SJCRH30 (cell line): ENCODE measurements at regions not wholly inside any gene's neighbourhood (a gene's known extent, or its start where the extent isn't known, plus 50 kb on each side); places are given as distances from the start of the nearest gene placed in this dataset.

Source experiments
- DNase-seq, 2 experiments: peaks; one replicate each; pipeline ENCODE4 v3.0.0-alpha.2; 2015 to 2020
- H3K27ac ChIP-seq: fragments of 250-450 bp; sonication (Bioruptor Pico); 2 replicates; pipeline ENCODE4 v1.5.1; 2020; ENCODE audit warnings: mild to moderate bottlenecking, moderate library complexity
- H3K27me3 ChIP-seq: fragments of 250-450 bp; sonication (Bioruptor Pico); 2 replicates; pipeline ENCODE4 v1.5.1; 2020; ENCODE audit warnings: mild to moderate bottlenecking, moderate library complexity
- H3K36me3 ChIP-seq: fragments of 250-450 bp; sonication (Bioruptor Pico); 2 replicates; pipeline ENCODE4 v1.5.1; 2020; ENCODE audit warnings: mild to moderate bottlenecking, moderate library complexity
- H3K4me1 ChIP-seq: fragments of 250-450 bp; sonication (Bioruptor Pico); 2 replicates; pipeline ENCODE4 v1.5.1; 2020; ENCODE audit warnings: mild to moderate bottlenecking, moderate library complexity
- H3K4me3 ChIP-seq: fragments of 250-450 bp; sonication (Bioruptor Pico); 2 replicates; pipeline ENCODE4 v1.5.1; 2020; ENCODE audit warnings: mild to moderate bottlenecking, moderate library complexity
- H3K9me3 ChIP-seq: fragments of 250-450 bp; sonication (Bioruptor Pico); replicated peaks from 2 replicates; pipeline ENCODE4 v1.5.1; 2020; ENCODE audit warnings: mild to moderate bottlenecking, moderate library complexity

DNA sequence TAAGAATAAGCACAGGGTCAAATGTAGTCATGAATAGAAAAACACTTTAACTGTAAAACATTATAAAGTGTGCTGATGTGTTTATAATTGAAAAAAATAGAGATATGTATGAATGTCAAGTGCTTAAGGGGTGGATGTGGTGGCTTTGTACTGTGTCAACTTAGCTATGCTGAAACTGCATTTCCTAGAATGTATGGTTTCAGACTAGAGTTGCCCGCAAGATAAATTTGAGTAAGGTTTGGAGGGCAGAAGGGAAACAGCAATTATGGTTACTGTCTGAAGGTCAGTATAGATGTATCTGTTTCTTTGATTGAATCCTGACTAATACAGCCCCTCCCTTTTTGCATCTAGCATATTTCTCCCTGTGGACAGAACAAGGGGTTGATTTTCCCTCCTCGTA, 288.1 kb upstream of the MOCS1 start:
- H3K4me1 ChIP-seq: no peaks in the 10 kb centered on the region
- no peaks in the 10 kb centered on the region for H3K27me3 ChIP-seq
- H3K27ac ChIP-seq: no peak overlapping the region
- no peak overlapping the region for H3K4me3 ChIP-seq
- DNase-seq: no peak
- no peaks in the 10 kb centered on the region for H3K9me3 ChIP-seq
- no peaks in the 10 kb centered on the region for H3K36me3 ChIP-seq

DNA sequence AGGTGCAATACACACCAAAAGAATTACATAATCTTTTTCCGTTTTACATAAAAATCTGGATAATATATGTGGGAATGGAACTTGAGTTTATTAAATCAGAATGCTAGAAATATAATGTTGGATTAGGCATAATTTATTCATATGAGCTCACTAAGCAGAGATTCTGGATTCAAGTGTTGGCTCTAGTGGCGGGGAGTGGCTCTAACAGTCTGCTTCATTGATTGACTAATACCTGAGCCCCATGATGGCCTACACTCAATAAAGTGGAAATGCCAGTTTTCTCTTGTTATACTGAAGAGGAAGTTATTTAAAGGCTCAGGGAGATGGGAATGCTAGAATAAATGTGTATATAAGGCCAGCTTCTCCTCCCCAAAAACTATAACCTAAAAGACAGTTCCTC, 285.5 kb upstream of the MOCS1 start:
- Histone ChIP-seq H3K27me3 (no peaks in the 10 kb centered on the region), H3K4me1 (no peaks in the 10 kb centered on the region), H3K27ac (no peak overlapping the region), H3K36me3 (no peaks in the 10 kb centered on the region), H3K9me3 (no peaks in the 10 kb centered on the region), H3K4me3 (no peak overlapping the region)
- DNase-seq: no peak

DNA sequence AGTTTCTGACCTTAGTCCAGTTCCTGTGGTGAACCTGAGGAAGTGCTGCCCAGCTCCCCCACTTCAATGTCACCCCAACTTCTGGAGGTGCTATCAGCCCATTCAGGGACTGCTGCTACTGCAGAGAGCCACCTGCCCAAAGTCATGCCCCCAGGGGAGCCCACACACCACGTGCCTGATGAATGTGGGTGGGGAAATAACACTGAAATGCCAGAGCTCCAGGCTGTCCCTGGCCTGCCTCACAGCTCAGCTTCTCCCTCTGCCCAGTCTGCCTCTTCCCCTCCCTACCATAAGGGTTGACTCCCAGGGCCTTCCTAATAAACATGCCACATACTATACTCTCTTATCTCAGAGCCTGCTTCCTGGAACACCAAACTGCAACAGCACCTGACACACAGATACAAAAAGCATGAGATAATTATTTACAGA, 276.4 kb upstream of the MOCS1 start:
- no peaks in the 10 kb centered on the region for H3K27me3 ChIP-seq
- no peaks in the 10 kb centered on the region for H3K36me3 ChIP-seq
- no peaks in the 10 kb centered on the region for H3K9me3 ChIP-seq
- no peak overlapping the region for H3K4me3 ChIP-seq
- no peak overlapping the region for H3K27ac ChIP-seq
- H3K4me1 ChIP-seq: no peaks in the 10 kb centered on the region
- DNase-seq: peak in 1 of 2 experiments; percentile 7

DNA sequence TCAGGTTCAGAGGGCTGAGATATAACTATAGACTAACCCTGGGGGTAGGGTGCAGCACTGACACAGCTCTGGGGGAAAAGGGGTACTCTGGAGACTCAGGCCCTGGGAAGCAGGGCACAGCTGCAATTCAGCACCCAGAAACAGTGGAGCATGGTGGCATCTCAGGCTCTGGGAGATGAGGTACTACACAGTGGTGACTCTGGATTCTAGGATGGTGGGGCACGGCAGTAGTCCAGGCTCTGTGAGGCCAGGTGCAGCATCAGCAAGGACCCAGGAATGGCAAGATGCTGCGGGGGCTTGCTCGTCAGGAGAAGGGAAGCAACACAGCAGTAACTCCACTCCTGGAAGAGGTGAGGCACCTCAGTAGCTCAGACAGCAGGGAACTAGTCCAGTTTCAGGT, 271.5 kb upstream of the MOCS1 start:
- no peak for DNase-seq
- no peaks in the 10 kb centered on the region for H3K27me3 ChIP-seq
- no peaks in the 10 kb centered on the region for H3K4me1 ChIP-seq
- H3K36me3 ChIP-seq: no peaks in the 10 kb centered on the region
- H3K9me3 ChIP-seq: no peaks in the 10 kb centered on the region; the same call in 1 of the 2 replicates
- H3K4me3 ChIP-seq: no peak overlapping the region
- no peak overlapping the region for H3K27ac ChIP-seq

DNA sequence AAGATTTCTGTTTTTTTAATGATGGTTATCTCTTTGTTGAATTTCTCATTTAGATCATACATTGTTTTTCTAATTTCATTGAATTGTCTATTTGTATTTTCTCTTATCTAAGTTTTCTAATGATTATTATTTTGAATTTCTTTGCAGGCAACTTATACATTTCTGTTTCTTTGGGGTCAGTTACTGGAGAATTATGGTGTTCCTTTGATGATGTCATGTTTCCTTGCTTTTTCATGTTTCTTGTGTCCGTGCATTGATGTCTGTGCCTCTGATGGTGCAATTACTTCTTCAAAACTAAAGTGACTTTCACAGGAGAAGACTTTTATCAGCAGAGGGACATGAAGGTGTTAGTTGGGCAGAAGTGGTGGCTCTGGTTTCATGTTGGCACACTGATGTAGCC, 270.7 kb upstream of the MOCS1 start:
- H3K4me3 ChIP-seq: no peak overlapping the region

DNA sequence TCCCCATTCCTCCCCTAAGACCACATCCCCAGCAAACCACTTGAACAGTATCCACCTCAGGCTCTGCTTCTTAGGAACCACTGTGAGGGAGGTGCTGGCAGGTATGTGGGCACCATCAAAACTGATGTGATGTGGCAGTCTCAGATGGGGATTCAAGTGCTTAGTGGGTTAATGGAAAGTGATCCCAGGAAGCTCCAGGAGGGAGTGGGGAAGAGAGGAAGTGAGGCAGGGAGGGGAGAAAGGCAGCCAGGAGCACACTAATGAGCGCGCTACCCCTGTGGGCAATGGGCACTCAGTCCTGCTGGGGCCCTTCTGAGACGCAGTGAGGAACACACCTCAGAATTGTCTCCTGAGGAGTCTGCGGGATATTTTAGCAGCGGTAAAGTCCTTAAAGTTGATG, 263.1 kb upstream of the MOCS1 start:
- H3K36me3 ChIP-seq: no peaks in the 10 kb centered on the region
- H3K27me3 ChIP-seq: no peaks in the 10 kb centered on the region
- H3K4me1 ChIP-seq: no peaks in the 10 kb centered on the region
- H3K4me3 ChIP-seq: no peak overlapping the region
- H3K27ac ChIP-seq: no peak overlapping the region
- no peak for DNase-seq
- H3K9me3 ChIP-seq: no peaks in the 10 kb centered on the region

More for the DNA sequence above, 270.7 kb upstream of the MOCS1 start:
- DNase-seq: no peak
- Histone ChIP-seq H3K27me3 (no peaks in the 10 kb centered on the region), H3K36me3 (no peaks in the 10 kb centered on the region), H3K9me3 (no peaks in the 10 kb centered on the region; the same call in 1 of the 2 replicates), H3K4me1 (no peaks in the 10 kb centered on the region), H3K27ac (no peak overlapping the region)

DNA sequence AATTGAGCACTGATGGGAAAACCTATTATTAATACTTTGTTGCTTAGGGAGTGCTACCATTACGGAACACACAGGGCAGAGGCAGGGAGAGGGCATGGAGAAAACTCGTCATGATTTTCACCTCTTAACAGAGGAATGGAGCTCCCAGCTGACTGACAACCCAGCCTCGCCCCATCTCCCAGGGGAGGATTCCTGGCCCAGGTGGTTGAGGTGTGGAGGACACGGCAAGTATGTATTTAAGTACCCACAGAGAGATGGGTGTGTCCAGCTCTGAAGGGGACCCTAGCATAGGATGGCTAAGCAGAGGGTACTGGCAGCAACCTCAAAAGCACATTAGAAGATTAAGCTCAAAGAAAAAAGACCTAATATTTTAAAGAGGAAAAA, 261.9 kb upstream of the MOCS1 start:
- Histone ChIP-seq H3K36me3 (no peaks in the 10 kb centered on the region), H3K4me1 (no peaks in the 10 kb centered on the region), H3K4me3 (no peak overlapping the region), H3K9me3 (no peaks in the 10 kb centered on the region), H3K27me3 (no peaks in the 10 kb centered on the region), H3K27ac (no peak overlapping the region)
- no peak for DNase-seq

DNA sequence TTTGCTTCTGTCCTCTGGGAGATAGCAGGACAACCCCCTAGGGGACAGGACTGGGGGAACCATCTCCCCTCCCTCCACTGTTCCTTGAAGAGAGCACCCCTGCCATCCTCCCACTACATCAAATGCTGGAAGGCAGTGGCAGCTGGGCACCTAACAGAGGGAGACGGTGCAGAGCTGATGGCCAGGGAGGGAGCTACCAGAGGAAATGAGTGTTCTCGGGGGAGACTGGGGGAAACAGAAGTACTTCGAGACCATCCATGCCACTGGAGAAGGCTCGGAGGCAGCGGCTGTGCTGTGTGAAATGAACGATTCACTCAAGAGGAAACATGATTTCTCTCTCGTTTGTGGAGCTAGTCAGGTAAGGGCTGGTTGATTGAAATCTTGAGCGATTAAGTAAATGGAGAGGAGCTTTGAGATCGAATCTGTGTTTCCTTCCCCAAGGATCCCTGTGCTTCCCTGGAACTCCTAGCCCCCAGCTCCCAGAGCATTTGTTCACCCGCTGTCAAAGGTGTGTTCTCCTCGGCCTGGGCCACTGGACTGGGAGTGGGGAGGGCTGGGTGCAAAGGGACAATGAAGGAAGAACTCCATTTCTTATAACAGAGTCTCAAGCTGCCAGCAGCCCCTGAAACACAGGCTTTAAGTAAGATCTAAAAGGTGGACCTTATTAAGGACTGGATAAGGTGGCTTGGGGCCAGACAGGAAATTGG, 261.3 kb upstream of the MOCS1 start:
- no peaks in the 10 kb centered on the region for H3K36me3 ChIP-seq
- H3K27ac ChIP-seq: no peak overlapping the region
- H3K9me3 ChIP-seq: no peaks in the 10 kb centered on the region
- no peaks in the 10 kb centered on the region for H3K4me1 ChIP-seq
- DNase-seq: no peak
- H3K27me3 ChIP-seq: no peaks in the 10 kb centered on the region
- H3K4me3 ChIP-seq: no peak overlapping the region

DNA sequence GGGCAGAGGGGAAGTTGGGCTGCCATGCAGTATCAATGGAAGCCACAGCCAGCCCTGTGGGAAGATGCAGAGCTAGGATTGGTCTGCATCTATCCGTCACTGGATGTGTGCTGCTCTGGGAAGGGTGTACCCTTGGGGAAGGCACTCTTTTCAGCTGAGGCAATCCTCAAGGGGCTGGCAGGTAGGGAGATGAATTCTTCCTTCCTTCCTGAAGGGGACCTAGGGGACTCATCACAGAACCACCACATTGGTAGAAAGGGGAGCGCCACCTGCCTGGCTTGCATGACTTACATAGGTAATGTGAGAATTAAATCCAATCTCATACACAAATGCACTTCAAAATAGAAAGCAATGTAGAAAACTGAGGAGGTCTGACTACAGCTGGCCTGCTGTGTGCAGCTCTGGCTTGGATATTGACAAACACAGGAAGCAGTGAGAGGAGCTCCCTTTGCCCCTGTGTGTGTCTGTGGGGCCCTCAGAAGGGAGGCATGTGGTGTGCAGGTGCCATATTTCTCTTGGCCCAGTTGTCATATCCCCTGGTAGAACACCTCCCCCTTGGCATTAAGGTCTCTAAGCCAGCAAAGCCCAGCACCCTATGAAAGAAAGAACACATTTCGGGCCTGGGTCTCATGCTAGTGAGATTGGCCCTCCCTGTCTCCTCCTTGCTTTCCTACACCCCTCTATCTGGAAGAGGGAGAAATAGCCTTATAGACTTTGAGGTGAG, 260.3 kb upstream of the MOCS1 start:
- DNase-seq: no peak
- Histone ChIP-seq H3K27ac (no peak overlapping the region), H3K27me3 (no peaks in the 10 kb centered on the region), H3K9me3 (no peaks in the 10 kb centered on the region), H3K4me3 (no peak overlapping the region), H3K36me3 (no peaks in the 10 kb centered on the region), H3K4me1 (no peaks in the 10 kb centered on the region)

DNA sequence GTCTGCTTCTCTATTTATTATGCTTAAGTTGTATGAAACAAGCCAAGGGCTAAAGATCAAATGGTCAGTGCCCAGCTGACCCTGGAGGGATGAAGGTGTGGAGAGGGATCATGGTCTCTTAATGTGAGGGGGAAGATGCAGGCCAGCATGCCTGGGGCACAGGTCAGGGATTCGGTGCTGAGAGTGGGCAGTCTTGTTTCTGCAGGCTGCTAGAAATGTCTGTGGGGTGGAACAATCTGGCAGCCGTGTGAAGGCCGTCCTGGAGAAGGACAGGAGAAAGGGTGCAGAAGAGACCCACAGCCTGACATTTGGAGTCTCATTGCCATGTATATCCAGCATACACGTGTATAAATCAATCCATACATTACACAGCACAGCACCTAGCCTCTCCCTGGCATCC, 258.3 kb upstream of the MOCS1 start:
- no peak for DNase-seq

DNA sequence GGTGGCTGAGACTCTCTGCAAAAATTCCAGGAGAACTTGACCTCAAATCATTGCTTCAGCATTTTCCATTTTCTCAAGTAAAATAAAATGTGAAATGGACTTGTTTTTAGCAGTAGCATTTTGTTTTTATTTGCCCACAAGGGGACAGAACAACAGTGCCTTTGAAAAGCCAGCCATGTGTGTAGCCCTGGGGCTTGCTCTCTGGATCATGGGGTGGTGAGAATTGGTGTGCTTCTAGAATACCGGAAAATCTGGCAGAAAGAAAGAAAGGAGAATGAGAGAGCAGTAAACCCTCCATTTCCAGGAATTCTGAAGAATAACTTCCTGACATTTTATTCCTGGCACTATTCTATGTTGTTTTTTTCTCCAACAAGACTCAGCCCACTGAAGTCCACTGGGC, 254.7 kb upstream of the MOCS1 start:
- Histone ChIP-seq H3K27me3 (0 out of 2 replicates have a peak, but pooled peaks cover 3% of the 10 kb centered on the region), H3K9me3 (no peaks in the 10 kb centered on the region), H3K4me3 (no peak overlapping the region), H3K27ac (no peak overlapping the region), H3K36me3 (no peaks in the 10 kb centered on the region), H3K4me1 (no peaks in the 10 kb centered on the region)
- no peak for DNase-seq

More for the DNA sequence above, 258.3 kb upstream of the MOCS1 start:
- Histone ChIP-seq H3K4me3 (no peak overlapping the region), H3K27ac (no peak overlapping the region), H3K9me3 (no peaks in the 10 kb centered on the region), H3K27me3 (0 out of 2 replicates have a peak, but pooled peaks cover 3% of the 10 kb centered on the region), H3K36me3 (no peaks in the 10 kb centered on the region), H3K4me1 (no peaks in the 10 kb centered on the region)

DNA sequence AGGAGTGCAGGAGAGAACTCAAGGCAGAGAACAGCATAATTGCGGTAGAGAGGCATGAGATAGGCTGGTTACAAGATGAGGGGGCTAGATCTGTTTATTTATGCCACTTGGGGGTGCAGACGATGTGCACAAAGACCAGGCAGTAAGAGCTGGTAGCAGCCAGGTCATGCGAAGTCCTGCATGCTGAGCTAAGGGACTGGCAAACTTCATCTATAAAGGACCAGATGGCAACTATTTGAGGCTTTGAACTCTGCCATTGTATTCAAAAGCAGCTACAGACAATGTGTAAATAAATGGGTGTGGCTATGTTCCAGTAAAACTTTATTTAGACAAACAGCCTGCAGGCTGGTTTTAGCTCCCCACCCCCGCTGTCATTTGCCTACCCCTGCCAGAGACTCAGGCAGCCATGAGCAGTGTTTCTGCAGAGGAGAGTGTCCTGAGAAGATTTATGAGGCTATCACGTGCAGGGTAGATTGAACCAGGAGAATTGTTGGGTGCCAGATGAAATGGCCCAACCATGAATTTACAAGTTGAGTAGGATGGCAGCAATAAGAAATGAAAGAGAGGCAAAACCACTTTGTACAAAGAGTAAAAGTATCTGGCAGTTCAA, 253.4 kb upstream of the MOCS1 start:
- H3K4me3 ChIP-seq: no peak overlapping the region
- DNase-seq: no peak
- H3K27me3 ChIP-seq: 0 out of 2 replicates have a peak, but pooled peaks cover 3% of the 10 kb centered on the region
- no peaks in the 10 kb centered on the region for H3K36me3 ChIP-seq
- H3K27ac ChIP-seq: no peak overlapping the region
- no peaks in the 10 kb centered on the region for H3K4me1 ChIP-seq
- 0 out of 2 replicates have a peak, but pooled peaks cover 2% of the 10 kb centered on the region for H3K9me3 ChIP-seq

DNA sequence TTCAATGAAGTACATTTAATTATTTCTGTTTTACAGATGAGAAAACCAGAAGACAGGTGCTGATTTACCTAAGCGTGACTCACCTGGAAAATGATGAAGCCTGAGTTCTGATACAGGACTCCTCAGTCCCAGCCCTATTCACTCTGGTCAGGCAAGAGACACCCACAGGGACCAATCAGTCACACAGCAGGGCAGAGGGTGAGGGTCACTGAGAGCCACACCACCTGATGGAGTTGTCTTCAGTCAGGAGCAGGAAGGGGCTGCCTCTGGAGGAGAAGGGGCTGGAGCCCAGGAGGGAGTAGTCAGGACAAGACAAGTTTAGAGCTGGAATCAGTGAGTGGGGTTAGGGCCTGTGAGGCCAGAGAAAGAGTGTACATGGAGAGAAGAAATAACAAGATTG, 251.2 kb upstream of the MOCS1 start:
- H3K27me3 ChIP-seq: 0 out of 2 replicates have a peak, but pooled peaks cover 3% of the 10 kb centered on the region
- H3K4me3 ChIP-seq: no peak overlapping the region
- H3K36me3 ChIP-seq: no peaks in the 10 kb centered on the region
- no peak for DNase-seq
- 0 out of 2 replicates have a peak, but pooled peaks cover 2% of the 10 kb centered on the region for H3K9me3 ChIP-seq
- H3K4me1 ChIP-seq: no peaks in the 10 kb centered on the region
- H3K27ac ChIP-seq: no peak overlapping the region

DNA sequence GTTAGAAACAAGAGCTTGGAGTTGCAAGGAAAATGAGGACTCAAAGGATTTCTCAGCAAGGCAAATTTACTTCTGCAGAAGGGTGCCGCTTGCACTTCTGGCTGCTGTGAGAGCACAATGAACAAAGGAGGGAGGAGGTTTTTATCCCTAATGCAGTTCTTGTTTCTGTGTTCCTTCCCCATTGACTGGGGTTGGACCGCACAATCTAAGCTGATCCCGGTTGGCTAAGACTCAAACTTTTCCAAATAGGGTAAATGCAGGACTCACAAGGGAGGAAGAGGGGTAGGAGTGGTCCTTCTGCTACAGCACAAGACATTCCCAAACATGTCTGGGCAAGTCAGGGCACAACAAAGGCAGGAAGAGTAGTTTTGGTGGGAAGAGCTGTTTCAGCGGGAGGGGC, 249.6 kb upstream of the MOCS1 start:
- H3K27me3 ChIP-seq: 0 out of 2 replicates have a peak, but pooled peaks cover 3% of the 10 kb centered on the region

DNA sequence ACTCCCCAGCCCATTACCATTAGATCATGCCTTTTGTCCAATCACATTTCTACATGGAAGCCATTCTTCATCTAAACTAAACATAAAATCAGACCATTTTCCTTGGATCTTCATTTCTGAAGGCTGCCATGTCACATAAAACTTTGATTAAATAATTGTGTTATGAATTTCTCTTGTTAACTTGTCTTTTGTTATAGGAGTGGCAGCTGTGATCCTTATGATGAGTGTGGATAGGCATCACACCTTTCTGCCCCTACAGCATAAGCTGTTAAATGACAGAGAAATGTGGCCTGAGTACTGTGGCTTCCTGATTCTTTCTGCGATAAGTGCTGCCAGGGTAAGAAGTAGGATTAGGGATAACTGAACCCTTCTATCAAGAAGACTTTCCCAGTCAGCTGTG, 247.1 kb upstream of the MOCS1 start:
- no peaks in the 10 kb centered on the region for H3K4me1 ChIP-seq
- no peaks in the 10 kb centered on the region for H3K36me3 ChIP-seq
- H3K9me3 ChIP-seq: 0 out of 2 replicates have a peak, but pooled peaks cover 2% of the 10 kb centered on the region
- no peak overlapping the region for H3K27ac ChIP-seq
- no peak overlapping the region for H3K4me3 ChIP-seq
- no peak for DNase-seq
- no peaks in the 10 kb centered on the region for H3K27me3 ChIP-seq

More for the DNA sequence above, 249.6 kb upstream of the MOCS1 start:
- Histone ChIP-seq H3K36me3 (no peaks in the 10 kb centered on the region), H3K27ac (no peak overlapping the region), H3K4me3 (no peak overlapping the region), H3K9me3 (0 out of 2 replicates have a peak, but pooled peaks cover 2% of the 10 kb centered on the region), H3K4me1 (no peaks in the 10 kb centered on the region)
- DNase-seq: no peak
